GM12878 (cell line): ENCODE measurements at regions not wholly inside any gene's neighbourhood (a gene's known extent, or its start where the extent isn't known, plus 50 kb on each side); places are given as distances from the start of the nearest gene placed in this dataset.

Experiments
- ATAC-seq: fragments of 200-7000 bp; cut with Tn5 transposase; 3 replicates; pipeline ENCODE4 v1.9.1; 2020; ENCODE audit warnings: mild to moderate bottlenecking, moderate library complexity
- BruUV-seq: library from RNA; stranded (reverse); fragments of 400-500 nt; replicated peaks from 2 replicates; lab custom pipeline; 2021; lab: Mats Ljungman, UMichigan
- CTCF ChIA-PET: fragments of 300-600 bp; sonication (Branson Sonifier 250); formaldehyde crosslinking; extraction: SDS; loops from one replicate; lab custom pipeline; 2021; ENCODE audit warnings: inconsistent platforms; lab: Yijun Ruan, JAX
- POLR2A ChIA-PET: fragments of 350-600 bp; formaldehyde crosslinking; extraction: SDS; loops from one replicate; lab custom pipeline; 2021; ENCODE audit warnings: inconsistent platforms; lab: Charles Lee
- RAD21 ChIA-PET: fragments of 300-600 bp; sonication (Branson Sonifier 250); formaldehyde crosslinking; loops from one replicate; lab custom pipeline; 2023; ENCODE audit warnings: antibody characterized with exemption; ENCODE audit not compliant: unreplicated experiment; lab: Charles Lee
- SMC1A ChIA-PET: fragments of 300-600 bp; sonication (Branson Sonifier 250); formaldehyde crosslinking; loops from one replicate; lab custom pipeline; 2023; ENCODE audit not compliant: unreplicated experiment, uncharacterized antibody; lab: Charles Lee
- DNase-seq: peaks from one replicate; pipeline ENCODE4 v3.0.0-alpha.2; 2011; ENCODE audit warnings: low read depth, low spot score
- FAIRE-seq: peaks from 3 replicates; lab custom pipeline; 2011; peaks lifted over from hg19 to GRCh38; lab: Jason Lieb, UNC
- H2AFZ ChIP-seq: 2 replicates; pipeline ENCODE4 v1.6.0; 2011; ENCODE audit warnings: low read depth, low read length, control low read depth; ENCODE audit not compliant: control insufficient read depth
- H3K27ac ChIP-seq: 2 replicates; pipeline ENCODE4 v1.5.1; 2011; ENCODE audit warnings: control low read depth; ENCODE audit not compliant: control insufficient read depth, insufficient read depth
- H3K27me3 ChIP-seq, 2 experiments: replicated peaks in 1 of 2; 2 replicates each; pipeline versions ENCODE4 v1.6.0 to v1.6.1; 2011; ENCODE audit warnings: low read length in 1 of 2; ENCODE audit not compliant: control insufficient read depth in 2 of 2, insufficient read depth in 2 of 2
- H3K36me3 ChIP-seq, 2 experiments: 2 replicates each; pipeline ENCODE4 v1.5.1; 2011; ENCODE audit warnings: low read length in 1 of 2; ENCODE audit not compliant: control insufficient read depth in 2 of 2, insufficient read depth in 2 of 2
- H3K4me1 ChIP-seq: 2 replicates; pipeline ENCODE4 v1.6.1; 2011; ENCODE audit warnings: mild to moderate bottlenecking, low read length, moderate library complexity, mixed read lengths; ENCODE audit not compliant: control insufficient read depth, insufficient read depth
- H3K4me2 ChIP-seq: 2 replicates; pipeline ENCODE4 v1.6.0; 2011; ENCODE audit warnings: control low read depth; ENCODE audit not compliant: control insufficient read depth, insufficient read depth
- H3K4me3 ChIP-seq: fragments of 200-600 bp; sonication (generic); 2 replicates; pipeline ENCODE4 v1.5.1; 2016
- H3K79me2 ChIP-seq: 2 replicates; pipeline ENCODE4 v1.6.0; 2011; ENCODE audit warnings: low read length; ENCODE audit not compliant: control insufficient read depth, insufficient read depth
- H3K9ac ChIP-seq: 2 replicates; pipeline ENCODE4 v1.8.0; 2011; ENCODE audit warnings: low read length, control low read depth, mixed read lengths; ENCODE audit not compliant: control insufficient read depth, insufficient read depth
- H3K9me3 ChIP-seq: replicated peaks from 3 replicates; pipeline ENCODE4 v1.5.1; 2011; ENCODE audit warnings: mild to moderate bottlenecking, low read length; ENCODE audit not compliant: control insufficient read depth, insufficient read depth
- H4K20me1 ChIP-seq: 2 replicates; pipeline ENCODE4 v1.6.0; 2011; ENCODE audit not compliant: control insufficient read depth, insufficient read depth
- EGR1 ChIP-seq, 2 experiments: IDR thresholded peaks; 1 replicate in 1 of 2; 2 replicates in 1 of 2; pipeline ENCODE4 v1.6.1; 2011 to 2012; ENCODE audit warnings: low read depth in 2 of 2, low read length in 2 of 2, borderline replicate concordance in 1 of 2, mild to moderate bottlenecking in 1 of 2, moderate library complexity in 1 of 2
- HDAC2 ChIP-seq: fragments of 200-600 bp; sonication (generic); IDR thresholded peaks from 2 replicates; pipeline ENCODE4 v1.6.1; 2017
- MTA3 ChIP-seq: IDR thresholded peaks from 2 replicates; pipeline ENCODE4 v1.6.1; 2012; ENCODE audit warnings: low read length, inconsistent platforms, borderline replicate concordance
- PAX5 ChIP-seq: IDR thresholded peaks from 2 replicates; pipeline ENCODE4 v1.6.1; 2011; ENCODE audit warnings: low read depth, low read length, borderline replicate concordance
- RAD51 ChIP-seq: fragments of 450-650 bp; IDR thresholded peaks from 2 replicates; pipeline ENCODE4 v1.6.1; 2016; ENCODE audit warnings: moderate library complexity, mild to moderate bottlenecking, inconsistent platforms
- SKIL ChIP-seq: fragments of 450-650 bp; IDR thresholded peaks from 2 replicates; pipeline ENCODE4 v1.6.1; 2017; ENCODE audit warnings: mild to moderate bottlenecking, low read depth, inconsistent platforms; ENCODE audit not compliant: poor library complexity, severe bottlenecking
- ZNF274 ChIP-seq: IDR thresholded peaks from one replicate; pipeline ENCODE4 v1.8.0; 2011; ENCODE audit not compliant: insufficient read length, insufficient read depth
- ZSCAN29 ChIP-seq: fragments of 450-650 bp; IDR thresholded peaks from 2 replicates; pipeline ENCODE4 v1.6.1; 2017; ENCODE audit warnings: mild to moderate bottlenecking, moderate library complexity
- WGBS: methylation state at CpG from one replicate; pipeline ENCODE4 v1.1.6; 2016; ENCODE audit warnings: low lambda C conversion rate; ENCODE audit not compliant: insufficient replicate concordance, insufficient coverage; ENCODE audit errors: missing lambda C conversion rate; 5-methylcytosine and 5-hydroxymethylcytosine counted together
- in situ Hi-C: fragments of 300-500 bp; cut with MboI; formaldehyde crosslinking; loops from 9 replicates; pipeline ENCODE4 v1.14.3; 2018; ENCODE audit warnings: mixed read lengths
- intact Hi-C: fragments of 100-400 bp; cut with micrococcal nuclease; formaldehyde crosslinking; loops from one replicate; pipeline ENCODE4 v1.14.2; 2022; ENCODE audit not compliant: unreplicated experiment

GRCh38 chr4:114251020-114251419 is 271.6 kb upstream of the ARSJ start:
- Histone ChIP-seq H3K9ac (no peak overlapping the region), H3K4me3 (no peak overlapping the region), H4K20me1 (no peaks in the 10 kb centered on the region), H3K27me3 (no peaks in the 10 kb centered on the region), H3K79me2 (no peaks in the 10 kb centered on the region), H3K27ac (no peak overlapping the region), H3K9me3 (no peaks in the 10 kb centered on the region), H2AFZ (no peak overlapping the region), H3K36me3 (no peaks in the 10 kb centered on the region), H3K4me2 (no peak overlapping the region), H3K4me1 (no peaks in the 10 kb centered on the region)
- no peak for ATAC-seq
- BruUV-seq, result no TSS peak
- ChIA-PET CTCF (no interaction called here), POLR2A (no interaction called here), RAD21 (no interaction called here), SMC1A (no interaction called here)
- intact Hi-C loops (no loop called here), in situ Hi-C loops (no loop called here)
- no peak for DNase-seq
- FAIRE-seq, result no peak
- TF ChIP-seq ZNF274, result no peak

- intact Hi-C loops, result no loop called here
- TF ChIP-seq HDAC2 (no peak), PAX5 (no peak), MTA3 (no peak), SKIL (no peak), EGR1 (IDR thresholded peaks at IDR 0.05; ENCODE audit: borderline replicate concordance in 1 of 2, low read depth in 2 of 2, low read length in 2 of 2) (no peak), ZSCAN29 (no peak), RAD51 (no peak)
- H3K9me3 ChIP-seq, result no peaks in the 10 kb centered on the region
- ATAC-seq, result no peak
- POLR2A ChIA-PET, result no interaction called here
- H3K9ac ChIP-seq, result no peak overlapping the region
- H3K4me3 ChIP-seq, result no peak overlapping the region
- H3K4me1 ChIP-seq, result no peaks in the 10 kb centered on the region
- SMC1A ChIA-PET, result interaction anchor here (0.6 kb wide), 1 partner anchor 856 kb away, joined by 3 read pairs; no protein-coding TSS in a partner anchor
- no peaks in the 10 kb centered on the region for H4K20me1 ChIP-seq
- DNase-seq, result no peak
- BruUV-seq, result no TSS peak
- CTCF ChIA-PET, result interaction anchor here (1.7 kb wide), 1 partner anchor 12 kb away, joined by 4 read pairs; no protein-coding TSS in a partner anchor
- in situ Hi-C loops, result no loop called here
- H3K4me2 ChIP-seq, result no peak overlapping the region
- H3K27me3 ChIP-seq, result no peaks in the 10 kb centered on the region
- FAIRE-seq, result no peak
- no peaks in the 10 kb centered on the region for H3K36me3 ChIP-seq
- RAD21 ChIA-PET, result no interaction called here
- no peak overlapping the region for H3K27ac ChIP-seq
- WGBS, result 0% methylated on average over 2 of the region's 2 CpGs
- H2AFZ ChIP-seq, result no peak overlapping the region
- no peaks in the 10 kb centered on the region for H3K79me2 ChIP-seq
Measured at GRCh38 chr4:114252499-114252898, 273.1 kb upstream of the ARSJ start.
